Endodermal cell (in vitro differentiated cells): ENCODE measurements at regions not wholly inside any gene's neighbourhood (a gene's known extent, or its start where the extent isn't known, plus 50 kb on each side); places are given as distances from the start of the nearest gene placed in this dataset.
"Not testable (repeated sequence)": the region's sequence is repeated elsewhere in the genome, so short reads cannot be mapped to it uniquely, and the experiment has no call there.

Experiments
- DNase-seq: peaks from one replicate; pipeline ENCODE4 v3.0.0-alpha.2; 2017
- H3K27ac ChIP-seq: 2 replicates; pipeline ENCODE4 v1.5.1; 2013; ENCODE audit warnings: mild to moderate bottlenecking, low read depth, low read length, moderate library complexity
- H3K27me3 ChIP-seq: 2 replicates; pipeline ENCODE4 v1.6.1; 2013; ENCODE audit warnings: mild to moderate bottlenecking, low read length, moderate library complexity; ENCODE audit not compliant: insufficient read depth, control insufficient read depth, poor library complexity, severe bottlenecking
- H3K36me3 ChIP-seq: 2 replicates; pipeline ENCODE4 v1.7.0; 2013; ENCODE audit warnings: mild to moderate bottlenecking, low read length, moderate library complexity; ENCODE audit not compliant: control insufficient read depth, insufficient read depth
- H3K4me1 ChIP-seq: one replicate; pipeline ENCODE4 v1.7.0; 2013; ENCODE audit warnings: low read length; ENCODE audit not compliant: control insufficient read depth, insufficient read depth
- H3K4me3 ChIP-seq: 2 replicates; pipeline ENCODE4 v1.5.1; 2013; ENCODE audit warnings: mild to moderate bottlenecking, low read length, moderate library complexity
- H3K9ac ChIP-seq: 2 replicates; pipeline ENCODE4 v1.6.1; 2013; ENCODE audit warnings: mild to moderate bottlenecking, low read length, moderate library complexity; ENCODE audit not compliant: poor library complexity, severe bottlenecking; ENCODE audit errors: extremely low read depth
- H3K9me3 ChIP-seq: 2 replicates; pipeline ENCODE4 v1.6.1; 2013; ENCODE audit warnings: mild to moderate bottlenecking, low read length, moderate library complexity; ENCODE audit not compliant: control insufficient read depth
- H3K27ac Mint-ChIP-seq: 2 replicates; pipeline ENCODE4 v1.8.0; 2020; ENCODE audit warnings: mixed read lengths
- H3K27me3 Mint-ChIP-seq: 2 replicates; pipeline ENCODE4 v1.8.0; 2021; ENCODE audit warnings: mild to moderate bottlenecking, mixed read lengths; ENCODE audit not compliant: insufficient read depth
- H3K36me3 Mint-ChIP-seq: 2 replicates; pipeline ENCODE4 v1.8.0; 2020; ENCODE audit warnings: low read depth, mixed read lengths
- H3K4me1 Mint-ChIP-seq: 2 replicates; pipeline ENCODE4 v1.8.0; 2020; ENCODE audit warnings: mixed read lengths
- H3K4me3 Mint-ChIP-seq: 2 replicates; pipeline ENCODE4 v1.8.0; 2020; ENCODE audit warnings: mild to moderate bottlenecking, moderate library complexity, mixed read lengths
- H3K9me3 Mint-ChIP-seq: 2 replicates; pipeline ENCODE4 v1.8.0; 2020; ENCODE audit warnings: mild to moderate bottlenecking, mixed read lengths
- CTCF ChIP-seq: fragments of 200-600 bp; sonication (generic); conservative IDR thresholded peaks from 2 replicates; pipeline ENCODE4 v1.5.0; 2021; ENCODE audit warnings: antibody characterized with exemption, mild to moderate bottlenecking
- WGBS, 2 experiments: methylation state at CpG; one replicate each; pipeline versions ENCODE4 v1.1.5 to v1.1.7; 2013; ENCODE audit warnings: missing lambda C conversion rate in 2 of 2, mixed read lengths in 1 of 2; ENCODE audit not compliant: insufficient coverage in 1 of 2, insufficient read length in 1 of 2; 5-methylcytosine and 5-hydroxymethylcytosine counted together

GRCh38 chr7:146028251-146028750 is 88.3 kb upstream of the CNTNAP2 start:
- Histone ChIP-seq H3K36me3 (no peaks in the 10 kb centered on the region), H3K27ac (no peak overlapping the region), H3K9me3 (no peaks in the 10 kb centered on the region), H3K27me3 (no peaks in the 10 kb centered on the region), H3K4me1 (no peaks in the 10 kb centered on the region), H3K9ac (no peak overlapping the region), H3K4me3 (no peak overlapping the region)
- no peak overlapping the region for H3K27ac Mint-ChIP-seq
- no peaks in the 10 kb centered on the region for H3K27me3 Mint-ChIP-seq
- no peaks in the 10 kb centered on the region for H3K4me1 Mint-ChIP-seq
- 91% methylated on average over 3 of the region's 3 CpGs; no CpG with 5 or more reads in 1 of the 2 experiments for WGBS, 2 experiments
- no peak for TF ChIP-seq CTCF
- no peaks in the 10 kb centered on the region for H3K36me3 Mint-ChIP-seq
- H3K9me3 Mint-ChIP-seq, result peaks cover 2% of the 10 kb centered on the region
- H3K4me3 Mint-ChIP-seq, result no peak overlapping the region
- no peak for DNase-seq

GRCh38 chr7:146027243-146027642 is 89.4 kb upstream of the CNTNAP2 start:
- no peaks in the 10 kb centered on the region for H3K27me3 ChIP-seq

GRCh38 chr7:146022776-146023175 is 93.8 kb upstream of the CNTNAP2 start:
- TF ChIP-seq CTCF, result no peak
- no peaks in the 10 kb centered on the region for H3K9me3 ChIP-seq
- WGBS, 2 experiments, result 83 to 100% methylated on average over 1 to 5 of the region's 5 CpGs
- H3K4me3 ChIP-seq, result no peak overlapping the region
- no peaks in the 10 kb centered on the region for H3K27me3 Mint-ChIP-seq
- H3K9ac ChIP-seq, result no peak overlapping the region
- peaks cover 10% of the 10 kb centered on the region for H3K9me3 Mint-ChIP-seq
- H3K27ac Mint-ChIP-seq, result no peak overlapping the region
- H3K36me3 Mint-ChIP-seq, result no peaks in the 10 kb centered on the region
- no peaks in the 10 kb centered on the region for H3K4me1 ChIP-seq
- no peak overlapping the region for H3K4me3 Mint-ChIP-seq
- H3K4me1 Mint-ChIP-seq, result no peaks in the 10 kb centered on the region
- no peaks in the 10 kb centered on the region for H3K27me3 ChIP-seq
- DNase-seq, result no peak
- no peaks in the 10 kb centered on the region for H3K36me3 ChIP-seq
- no peak overlapping the region for H3K27ac ChIP-seq

More at GRCh38 chr7:146027243-146027642, 89.4 kb upstream of the CNTNAP2 start:
- H3K27ac Mint-ChIP-seq, result no peak overlapping the region
- H3K27me3 Mint-ChIP-seq, result no peaks in the 10 kb centered on the region
- no peak for TF ChIP-seq CTCF
- H3K9me3 Mint-ChIP-seq, result peaks cover 2% of the 10 kb centered on the region
- H3K36me3 Mint-ChIP-seq, result no peaks in the 10 kb centered on the region
- H3K4me1 ChIP-seq, result no peaks in the 10 kb centered on the region
- no peak overlapping the region for H3K27ac ChIP-seq
- H3K9ac ChIP-seq, result no peak overlapping the region
- H3K36me3 ChIP-seq, result no peaks in the 10 kb centered on the region
- no peak for DNase-seq
- no peak overlapping the region for H3K4me3 ChIP-seq
- H3K4me3 Mint-ChIP-seq, result no peak overlapping the region
- H3K9me3 ChIP-seq, result no peaks in the 10 kb centered on the region
- no peaks in the 10 kb centered on the region for H3K4me1 Mint-ChIP-seq

GRCh38 chr7:146019041-146020004 is 97.3 kb upstream of the CNTNAP2 start:
- H3K27me3 Mint-ChIP-seq, H3K4me1 ChIP-seq, H3K9me3 Mint-ChIP-seq, H3K27me3 ChIP-seq, H3K36me3 ChIP-seq, H3K9ac ChIP-seq, H3K36me3 Mint-ChIP-seq, H3K27ac ChIP-seq, H3K4me1 Mint-ChIP-seq, H3K9me3 ChIP-seq, H3K4me3 ChIP-seq: not testable (repeated sequence)
- 93 to 94% methylated on average over 13 to 25 of the region's 33 CpGs for WGBS, 2 experiments
- Mint-ChIP-seq H3K27ac (peak overlapping the region; percentile 39), H3K4me3 (peak overlapping the region; percentile 49)
- DNase-seq, result peak; percentile 51

GRCh38 chr7:146017366-146017765 is 99.2 kb upstream of the CNTNAP2 start:
- DNase-seq, H3K27me3 Mint-ChIP-seq, H3K27me3 ChIP-seq, H3K9me3 ChIP-seq, H3K27ac ChIP-seq, H3K4me3 ChIP-seq, H3K9ac ChIP-seq, H3K4me1 ChIP-seq, H3K4me1 Mint-ChIP-seq, H3K36me3 Mint-ChIP-seq, H3K27ac Mint-ChIP-seq, H3K36me3 ChIP-seq, H3K4me3 Mint-ChIP-seq, H3K9me3 Mint-ChIP-seq: not testable (repeated sequence)
- WGBS, 2 experiments, result 90 to 95% methylated on average over 3 to 4 of the region's 5 CpGs
